Fibroblast of pulmonary artery (primary cell): ENCODE measurements at regions not wholly inside any gene's neighbourhood (a gene's known extent, or its start where the extent isn't known, plus 50 kb on each side); places are given as distances from the start of the nearest gene placed in this dataset.
A peak's percentile ranks its signal among the peaks of the same experiment; 100 is the strongest.

Experiments
- DNase-seq: peaks from one replicate; pipeline ENCODE4 v3.0.0-alpha.2; 2010; ENCODE audit warnings: low read depth
- H3K4me3 ChIP-seq: replicated peaks from 2 replicates; pipeline ENCODE4 v1.5.1; 2011; ENCODE audit warnings: low read depth, mild to moderate bottlenecking, control low read depth, low read length, moderate library complexity
- CTCF ChIP-seq: IDR thresholded peaks from 2 replicates; pipeline ENCODE4 v1.5.1; 2011; ENCODE audit warnings: mild to moderate bottlenecking, control low read depth, low read length, inconsistent platforms; ENCODE audit errors: missing control alignments

DNA sequence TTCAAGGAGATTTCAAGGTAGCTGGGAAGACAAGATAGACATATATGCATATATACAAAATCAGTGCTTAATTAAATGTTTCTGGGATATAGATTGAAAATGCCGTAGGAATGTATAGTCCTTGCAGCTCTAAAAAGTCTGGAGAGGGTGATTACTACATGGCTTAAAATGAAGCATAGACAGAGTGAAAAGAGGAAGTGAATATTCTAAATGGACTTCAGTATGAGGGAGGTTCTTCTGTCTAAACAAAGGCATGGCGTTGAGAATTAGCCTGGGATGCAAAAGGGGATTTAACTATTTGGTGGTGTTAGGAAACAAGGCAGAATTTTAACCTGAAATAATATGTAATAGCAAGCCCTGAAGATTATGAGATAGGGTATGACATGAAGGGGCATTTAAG is 141.5 kb upstream of the FRMPD4 start:
- no peak overlapping the region for H3K4me3 ChIP-seq
- no peak for TF ChIP-seq CTCF

GRCh38 chrX:11998944-11999343 is 139.3 kb upstream of the FRMPD4 start:
- peak; percentile 11 for DNase-seq
- TF ChIP-seq CTCF = no peak
- no peak overlapping the region for H3K4me3 ChIP-seq

More for the DNA sequence above, 141.5 kb upstream of the FRMPD4 start:
- DNase-seq = no peak

GRCh38 chrX:12002876-12003275 is 135.4 kb upstream of the FRMPD4 start:
- DNase-seq = no peak
- no peak overlapping the region for H3K4me3 ChIP-seq
- TF ChIP-seq CTCF = no peak

- no peak overlapping the region for H3K4me3 ChIP-seq
- peak; percentile 67 for DNase-seq
- no peak for TF ChIP-seq CTCF
These were observed 130.4 kb upstream of the FRMPD4 start for GRCh38 chrX:12007881-12008280.

DNA sequence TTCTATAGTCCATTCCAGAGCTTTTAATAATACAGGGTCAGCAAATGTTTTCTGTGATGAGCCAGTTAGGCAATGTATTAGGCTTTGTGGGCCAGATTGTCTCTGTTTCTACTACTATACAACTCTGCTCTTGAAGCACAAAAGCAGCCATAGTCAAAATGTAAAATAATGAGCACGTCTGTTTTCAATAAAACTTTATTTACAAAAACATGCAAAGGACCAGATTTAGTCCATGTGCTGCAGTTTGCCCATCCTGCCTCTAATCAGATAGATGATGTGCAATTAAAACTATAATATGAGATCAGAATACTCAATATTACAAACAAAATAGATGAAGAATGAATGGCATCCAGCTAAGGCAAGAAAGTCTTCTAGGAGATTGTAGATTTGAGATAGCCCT is 127.8 kb upstream of the FRMPD4 start:
- TF ChIP-seq CTCF = no peak
- H3K4me3 ChIP-seq = no peak overlapping the region
- no peak for DNase-seq

DNA sequence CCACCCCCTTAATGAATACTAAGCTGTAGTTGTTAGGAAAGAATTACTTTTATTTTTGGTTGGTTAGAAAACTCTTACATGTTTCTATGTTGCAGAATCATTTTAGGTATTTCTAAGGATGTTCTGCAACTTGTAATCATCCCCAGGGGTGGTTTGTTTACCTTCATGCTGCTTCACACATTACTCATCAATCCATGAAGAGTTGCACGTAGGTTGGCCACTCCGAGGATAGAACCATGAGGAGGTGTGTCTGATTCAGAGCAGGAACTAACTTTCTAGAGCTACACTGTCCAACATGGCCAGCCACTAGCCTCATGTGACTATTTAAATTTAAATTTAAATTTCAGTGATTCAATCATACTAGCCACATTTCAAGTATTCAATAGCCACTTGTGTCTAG is 127.2 kb upstream of the FRMPD4 start:
- no peak overlapping the region for H3K4me3 ChIP-seq
- no peak for DNase-seq
- TF ChIP-seq CTCF = no peak

GRCh38 chrX:12013211-12013618 is 125.1 kb upstream of the FRMPD4 start:
- TF ChIP-seq CTCF = no peak
- no peak overlapping the region for H3K4me3 ChIP-seq
- peak; percentile 44 for DNase-seq
